Stimulated activated memory B cell treated with anti-CD40 and anti-IgM and Interleukin-4, amounts not matched to agents 10 μg/mL and 1 μg/mL and 100 μg/mL, for 72 hours (primary cell): ENCODE measurements at regions not wholly inside any gene's neighbourhood (a gene's known extent, or its start where the extent isn't known, plus 50 kb on each side); places are given as distances from the start of the nearest gene placed in this dataset.

ENCODE experiments used
- ATAC-seq: fragments of 150-1000 bp; cut with Tn5 transposase; 2 replicates; pipeline ENCODE4 v1.10.0; 2021
- H3K27ac Mint-ChIP-seq: one replicate; pipeline ENCODE4 v1.8.0; 2022; ENCODE audit warnings: mild to moderate bottlenecking, mixed read lengths
- H3K27me3 Mint-ChIP-seq: one replicate; pipeline ENCODE4 v1.8.0; 2022; ENCODE audit warnings: mixed read lengths
- H3K36me3 Mint-ChIP-seq: one replicate; pipeline ENCODE4 v1.8.0; 2022; ENCODE audit warnings: mixed read lengths
- H3K4me1 Mint-ChIP-seq: one replicate; pipeline ENCODE4 v1.8.0; 2022; ENCODE audit warnings: mixed read lengths
- H3K4me3 Mint-ChIP-seq: one replicate; pipeline ENCODE4 v1.8.0; 2022; ENCODE audit warnings: mild to moderate bottlenecking, moderate library complexity, mixed read lengths
- H3K9me3 Mint-ChIP-seq: one replicate; pipeline ENCODE4 v1.8.0; 2022; ENCODE audit warnings: mixed read lengths

DNA sequence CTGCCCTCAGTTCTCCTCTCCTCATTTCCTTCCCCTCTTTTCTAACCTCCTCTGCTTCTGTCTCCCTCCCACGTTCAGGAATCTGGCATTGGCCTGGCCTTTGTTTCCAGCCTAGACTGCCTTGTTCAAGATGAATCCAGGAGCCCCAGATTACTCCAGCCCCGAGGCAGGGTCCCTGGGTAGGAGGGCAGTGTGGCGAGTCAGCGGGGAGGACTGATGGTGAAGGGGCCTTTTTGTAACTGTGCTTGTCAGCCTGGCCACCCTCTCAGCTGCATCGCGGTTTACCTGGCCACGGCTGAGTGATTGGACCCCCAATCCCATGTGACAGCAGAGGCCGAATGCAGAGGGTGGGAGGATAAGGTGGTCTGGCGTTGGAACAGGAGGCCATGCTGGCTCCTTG is 96.1 kb upstream of the SHH start:
- peaks cover 21% of the 10 kb centered on the region for H3K9me3 Mint-ChIP-seq
- H3K27me3 Mint-ChIP-seq = peaks cover 13% of the 10 kb centered on the region
- no peak for ATAC-seq
- H3K27ac Mint-ChIP-seq = no peak overlapping the region
- no peaks in the 10 kb centered on the region for H3K36me3 Mint-ChIP-seq
- no peak overlapping the region for H3K4me3 Mint-ChIP-seq
- H3K4me1 Mint-ChIP-seq = no peaks in the 10 kb centered on the region

- Mint-ChIP-seq H3K9me3 (peaks cover 17% of the 10 kb centered on the region), H3K36me3 (no peaks in the 10 kb centered on the region), H3K27me3 (peaks cover 13% of the 10 kb centered on the region), H3K4me1 (no peaks in the 10 kb centered on the region), H3K27ac (no peak overlapping the region), H3K4me3 (no peak overlapping the region)
- no peak for ATAC-seq
Observed at GRCh38 chr7:155907450-155908200, 95.4 kb upstream of the SHH start.

- H3K36me3 Mint-ChIP-seq = no peaks in the 10 kb centered on the region
- no peaks in the 10 kb centered on the region for H3K4me1 Mint-ChIP-seq
- no peak for ATAC-seq
- no peak overlapping the region for H3K4me3 Mint-ChIP-seq
- H3K27ac Mint-ChIP-seq = no peak overlapping the region
- peaks cover 12% of the 10 kb centered on the region for H3K27me3 Mint-ChIP-seq
- peaks cover 6% of the 10 kb centered on the region for H3K9me3 Mint-ChIP-seq
Observed at GRCh38 chr7:155901176-155901575, 88.9 kb upstream of the SHH start.

DNA sequence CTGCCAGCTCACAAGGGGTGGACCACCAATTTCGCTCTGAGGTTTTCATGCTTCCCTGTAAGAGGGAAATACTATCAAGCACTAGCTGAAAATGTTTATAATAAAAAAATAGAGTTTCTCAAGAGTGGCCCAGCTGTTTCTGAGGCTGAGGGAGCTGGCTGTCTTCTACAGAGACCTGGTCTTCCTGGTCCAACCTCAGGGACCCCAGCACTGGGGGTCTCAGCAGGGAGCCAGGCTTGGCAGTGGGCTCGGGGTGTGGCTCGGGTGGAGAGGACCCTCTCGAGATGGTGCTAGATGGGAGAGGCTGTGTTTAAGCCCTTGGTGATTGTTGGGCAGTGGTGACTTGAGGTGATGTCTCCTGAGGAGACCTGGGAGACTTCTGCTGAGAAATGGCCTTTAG is 87.3 kb upstream of the SHH start:
- Mint-ChIP-seq H3K27ac (no peak overlapping the region), H3K36me3 (no peaks in the 10 kb centered on the region), H3K9me3 (peaks cover under 1% of the 10 kb centered on the region), H3K4me3 (no peak overlapping the region), H3K27me3 (peaks cover 9% of the 10 kb centered on the region), H3K4me1 (no peaks in the 10 kb centered on the region)
- no peak for ATAC-seq

DNA sequence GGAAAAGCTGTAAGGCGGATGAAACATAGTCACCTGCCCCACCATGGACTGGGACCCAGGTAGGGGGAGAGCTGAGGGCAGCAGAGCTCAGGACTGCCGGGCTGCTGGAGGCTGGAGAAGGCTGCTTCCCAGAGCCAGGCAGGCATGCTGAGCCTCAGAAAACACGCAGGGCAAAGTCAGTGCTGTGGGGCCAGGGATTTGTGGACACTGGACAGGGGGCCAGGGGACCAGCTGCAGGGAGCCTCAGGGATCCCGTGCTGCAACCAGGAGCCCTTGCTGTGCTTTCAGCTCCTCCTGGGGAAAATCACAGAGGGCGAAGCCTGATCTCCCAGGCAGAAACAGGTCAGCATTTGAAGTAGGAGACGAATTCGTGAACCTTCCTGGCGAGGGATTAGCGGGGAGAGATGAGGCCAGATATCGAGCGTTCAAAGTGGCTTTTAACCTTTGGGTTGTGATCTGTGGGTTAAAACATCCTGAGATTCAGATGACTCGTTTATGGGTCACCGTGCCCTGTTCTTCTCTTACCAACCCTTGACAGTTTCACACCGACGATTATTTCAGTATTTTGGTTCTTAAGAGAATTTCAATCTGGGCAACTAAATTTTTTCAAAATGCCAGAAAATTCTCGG is 85.6 kb upstream of the SHH start:
- H3K4me3 Mint-ChIP-seq = no peak overlapping the region
- H3K9me3 Mint-ChIP-seq = peaks cover under 1% of the 10 kb centered on the region
- no peak for ATAC-seq
- no peak overlapping the region for H3K27ac Mint-ChIP-seq
- H3K36me3 Mint-ChIP-seq = no peaks in the 10 kb centered on the region
- H3K4me1 Mint-ChIP-seq = no peaks in the 10 kb centered on the region
- peaks cover 9% of the 10 kb centered on the region for H3K27me3 Mint-ChIP-seq

DNA sequence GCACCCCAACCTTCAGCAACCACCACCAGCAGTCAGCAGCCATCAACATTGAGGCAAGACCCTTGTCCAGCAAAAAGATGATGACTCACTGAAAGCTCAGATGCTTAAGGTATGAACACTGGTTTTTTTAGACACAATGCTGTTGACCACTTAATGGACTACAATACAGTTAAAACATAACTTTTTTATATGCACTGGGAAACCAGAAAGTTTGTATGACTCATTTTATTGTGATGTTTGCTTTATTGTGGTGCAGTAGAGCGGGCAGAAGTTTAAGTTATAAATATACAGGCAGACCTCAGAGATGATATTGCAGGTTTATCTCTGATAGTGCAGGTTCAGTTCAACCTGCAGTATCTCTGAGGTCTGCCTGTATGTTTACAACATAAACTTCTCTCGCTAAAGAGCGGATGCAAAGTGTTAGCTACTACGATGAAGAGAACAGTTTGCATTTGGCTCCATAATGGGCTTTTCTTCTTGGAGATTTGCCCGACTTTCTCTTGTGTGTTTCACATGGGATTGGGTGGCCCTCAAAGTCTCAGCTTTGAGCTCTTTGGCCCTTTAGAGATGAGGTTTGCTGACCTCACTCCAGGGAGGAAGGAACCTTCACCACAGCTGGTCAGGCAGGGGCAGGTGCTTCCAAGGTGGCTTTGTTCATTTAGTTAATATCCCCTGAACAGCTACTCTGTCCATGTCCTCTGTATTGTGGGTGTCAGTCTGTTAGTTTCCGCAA is 84.4 kb upstream of the SHH start:
- peaks cover 10% of the 10 kb centered on the region for H3K9me3 Mint-ChIP-seq
- no peak overlapping the region for H3K27ac Mint-ChIP-seq
- ATAC-seq = no peak
- no peaks in the 10 kb centered on the region for H3K4me1 Mint-ChIP-seq
- H3K36me3 Mint-ChIP-seq = no peaks in the 10 kb centered on the region
- no peak overlapping the region for H3K4me3 Mint-ChIP-seq
- peaks cover 9% of the 10 kb centered on the region for H3K27me3 Mint-ChIP-seq

- Mint-ChIP-seq H3K27me3 (peaks cover 12% of the 10 kb centered on the region), H3K27ac (no peak overlapping the region), H3K4me3 (no peak overlapping the region), H3K36me3 (no peaks in the 10 kb centered on the region), H3K4me1 (no peaks in the 10 kb centered on the region), H3K9me3 (peaks cover 19% of the 10 kb centered on the region)
- ATAC-seq = no peak
Observed at GRCh38 chr7:155893664-155894063, 81.4 kb upstream of the SHH start.

GRCh38 chr7:155893176-155893575 is 80.9 kb upstream of the SHH start:
- Mint-ChIP-seq H3K4me3 (no peak overlapping the region), H3K27ac (no peak overlapping the region), H3K27me3 (peaks cover 17% of the 10 kb centered on the region), H3K36me3 (no peaks in the 10 kb centered on the region), H3K4me1 (no peaks in the 10 kb centered on the region), H3K9me3 (peaks cover 19% of the 10 kb centered on the region)
- ATAC-seq = no peak

DNA sequence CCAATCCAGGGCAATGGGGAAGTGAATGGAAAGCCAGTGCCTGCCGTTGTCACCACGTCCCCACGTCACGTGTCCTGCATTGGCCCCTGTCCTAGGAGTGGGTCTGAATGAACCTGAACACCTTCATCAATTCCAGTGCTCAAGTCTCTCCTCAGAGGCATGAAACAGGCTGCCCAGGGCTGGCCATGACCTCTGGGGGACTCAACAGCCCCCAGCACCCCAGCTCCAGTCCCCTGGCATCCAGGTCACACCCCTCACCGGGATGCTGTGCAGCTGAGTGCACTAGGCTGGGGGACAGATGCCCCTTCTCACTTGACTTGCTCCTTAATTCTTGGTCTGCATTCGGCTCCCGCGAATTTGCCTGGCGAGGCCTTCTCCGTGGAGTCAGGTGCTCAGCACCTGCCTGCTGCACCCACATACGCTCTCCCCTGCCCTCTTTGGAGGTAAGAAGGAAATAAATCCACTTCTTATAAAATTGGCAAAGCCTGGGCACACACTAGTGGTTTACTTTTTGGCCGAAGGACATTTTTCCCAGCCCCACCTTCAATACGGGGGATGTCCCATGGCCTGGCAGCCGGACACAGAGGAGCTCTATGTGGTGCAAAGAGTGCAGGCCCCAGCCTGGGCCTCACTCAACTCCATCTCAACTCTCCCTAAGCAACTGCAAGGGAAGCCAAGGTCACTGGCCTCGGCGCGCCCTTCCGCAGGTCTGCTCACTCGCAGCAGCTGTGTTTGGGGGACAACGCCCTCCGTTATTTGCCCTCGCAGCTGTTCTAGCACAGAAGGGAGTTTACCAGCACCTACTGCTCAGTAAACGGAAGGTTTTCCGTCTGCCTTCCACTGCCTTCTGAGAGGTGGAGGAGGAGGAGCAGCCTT is 77.6 kb upstream of the SHH start:
- ATAC-seq = no peak
- Mint-ChIP-seq H3K9me3 (peaks cover 19% of the 10 kb centered on the region), H3K36me3 (no peaks in the 10 kb centered on the region), H3K4me1 (no peaks in the 10 kb centered on the region), H3K27me3 (peaks cover 24% of the 10 kb centered on the region), H3K27ac (no peak overlapping the region), H3K4me3 (no peak overlapping the region)

GRCh38 chr7:155887174-155887525 is 74.9 kb upstream of the SHH start:
- ATAC-seq = no peak
- Mint-ChIP-seq H3K36me3 (no peaks in the 10 kb centered on the region), H3K9me3 (peaks cover 14% of the 10 kb centered on the region), H3K27me3 (peaks cover 24% of the 10 kb centered on the region), H3K4me3 (no peak overlapping the region), H3K27ac (no peak overlapping the region), H3K4me1 (no peaks in the 10 kb centered on the region)

GRCh38 chr7:155886391-155887173 is 74.3 kb upstream of the SHH start:
- peaks cover 8% of the 10 kb centered on the region for H3K9me3 Mint-ChIP-seq
- no peaks in the 10 kb centered on the region for H3K36me3 Mint-ChIP-seq
- H3K27ac Mint-ChIP-seq = no peak overlapping the region

GRCh38 chr7:155885167-155886155 is 73.2 kb upstream of the SHH start:
- no peak for ATAC-seq
- Mint-ChIP-seq H3K36me3 (no peaks in the 10 kb centered on the region), H3K4me1 (no peaks in the 10 kb centered on the region), H3K27me3 (peaks cover 24% of the 10 kb centered on the region), H3K27ac (no peak overlapping the region), H3K9me3 (no peaks in the 10 kb centered on the region), H3K4me3 (no peak overlapping the region)

More at GRCh38 chr7:155886391-155887173, 74.3 kb upstream of the SHH start:
- no peak for ATAC-seq
- H3K4me1 Mint-ChIP-seq = no peaks in the 10 kb centered on the region
- H3K4me3 Mint-ChIP-seq = no peak overlapping the region
- peaks cover 24% of the 10 kb centered on the region for H3K27me3 Mint-ChIP-seq

GRCh38 chr7:155884225-155885166 is 72.2 kb upstream of the SHH start:
- H3K4me3 Mint-ChIP-seq = no peak overlapping the region
- H3K27me3 Mint-ChIP-seq = peaks cover 24% of the 10 kb centered on the region
- no peak overlapping the region for H3K27ac Mint-ChIP-seq
- no peaks in the 10 kb centered on the region for H3K36me3 Mint-ChIP-seq
- H3K9me3 Mint-ChIP-seq = no peaks in the 10 kb centered on the region
- no peaks in the 10 kb centered on the region for H3K4me1 Mint-ChIP-seq
- peak; percentile 5 for ATAC-seq
